Colonic mucosa (tissue), 4 donors: ENCODE measurements at regions not wholly inside any gene's neighbourhood (a gene's known extent, or its start where the extent isn't known, plus 50 kb on each side); places are given as distances from the start of the nearest gene placed in this dataset.

Source experiments
- DNase-seq: peaks from one replicate; pipeline ENCODE4 v3.0.0-alpha.2; 2020
- H3K27ac ChIP-seq: fragments of 200-600 bp; one replicate; pipeline ENCODE4 v1.8.0; 2021
- H3K27me3 ChIP-seq: fragments of 200-600 bp; one replicate; pipeline ENCODE4 v1.8.0; 2021
- H3K36me3 ChIP-seq: fragments of 200-600 bp; one replicate; pipeline ENCODE4 v1.8.0; 2021
- H3K4me1 ChIP-seq: fragments of 200-600 bp; one replicate; pipeline ENCODE4 v1.8.0; 2021; ENCODE audit warnings: mild to moderate bottlenecking
- H3K4me3 ChIP-seq: fragments of 200-600 bp; one replicate; pipeline ENCODE4 v1.8.0; 2021
- H3K9ac ChIP-seq, 2 donors: one replicate each; pipeline ENCODE4 v1.7.0; 2013; ENCODE audit warnings: control low read depth in 2 of 2, low read depth in 2 of 2, low read length in 2 of 2
- H3K9me3 ChIP-seq: fragments of 200-600 bp; one replicate; pipeline ENCODE4 v1.8.0; 2021
- intact Hi-C: fragments of 100-400 bp; cut with DNase I; formaldehyde crosslinking; loops from one replicate; pipeline ENCODE4 v1.14.1; 2022
- TF ChIP-seq, protein P1 (sequence below): fragments of 200-600 bp; IDR thresholded peaks from one replicate; pipeline ENCODE4 v1.8.0; 2022; ENCODE audit warnings: antibody characterized with exemption, mild to moderate bottlenecking
- donor health status: healthy.
- donor health status: DM: no; HTN: no; CAD: no.
- donor health status: DM: no; HTN: no; CAD: no.

DNA sequence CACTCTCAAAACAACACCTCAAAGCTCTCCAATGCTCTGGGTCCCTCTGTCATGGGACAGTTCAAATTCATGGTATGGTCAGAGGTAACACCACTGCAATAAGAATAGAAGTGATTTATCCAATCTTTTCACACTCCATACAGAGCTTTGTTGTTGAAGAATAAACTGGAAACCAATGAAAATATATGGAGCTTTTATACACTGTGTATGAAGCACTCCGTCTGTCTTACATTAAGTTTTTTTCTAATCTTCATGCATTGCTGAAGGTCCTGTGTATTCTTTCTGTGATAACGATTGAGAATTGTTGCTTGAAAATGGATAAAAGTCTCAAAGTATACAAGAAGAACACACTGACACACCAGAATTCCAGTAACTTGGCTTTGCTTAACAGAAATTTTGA, 603.7 kb upstream of the LUZP2 start:
- H3K9me3 ChIP-seq, result no peaks in the 10 kb centered on the region
- H3K4me3 ChIP-seq, result no peak overlapping the region
- DNase-seq, result no peak
- intact Hi-C loops, result no loop called here
- H3K4me1 ChIP-seq, result no peaks in the 10 kb centered on the region
- TF ChIP-seq, protein P1, sequence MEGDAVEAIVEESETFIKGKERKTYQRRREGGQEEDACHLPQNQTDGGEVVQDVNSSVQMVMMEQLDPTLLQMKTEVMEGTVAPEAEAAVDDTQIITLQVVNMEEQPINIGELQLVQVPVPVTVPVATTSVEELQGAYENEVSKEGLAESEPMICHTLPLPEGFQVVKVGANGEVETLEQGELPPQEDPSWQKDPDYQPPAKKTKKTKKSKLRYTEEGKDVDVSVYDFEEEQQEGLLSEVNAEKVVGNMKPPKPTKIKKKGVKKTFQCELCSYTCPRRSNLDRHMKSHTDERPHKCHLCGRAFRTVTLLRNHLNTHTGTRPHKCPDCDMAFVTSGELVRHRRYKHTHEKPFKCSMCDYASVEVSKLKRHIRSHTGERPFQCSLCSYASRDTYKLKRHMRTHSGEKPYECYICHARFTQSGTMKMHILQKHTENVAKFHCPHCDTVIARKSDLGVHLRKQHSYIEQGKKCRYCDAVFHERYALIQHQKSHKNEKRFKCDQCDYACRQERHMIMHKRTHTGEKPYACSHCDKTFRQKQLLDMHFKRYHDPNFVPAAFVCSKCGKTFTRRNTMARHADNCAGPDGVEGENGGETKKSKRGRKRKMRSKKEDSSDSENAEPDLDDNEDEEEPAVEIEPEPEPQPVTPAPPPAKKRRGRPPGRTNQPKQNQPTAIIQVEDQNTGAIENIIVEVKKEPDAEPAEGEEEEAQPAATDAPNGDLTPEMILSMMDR, result no peak
- H3K27me3 ChIP-seq, result no peaks in the 10 kb centered on the region
- no peak overlapping the region for H3K9ac ChIP-seq
- H3K27ac ChIP-seq, result no peak overlapping the region
- H3K36me3 ChIP-seq, result no peaks in the 10 kb centered on the region

DNA sequence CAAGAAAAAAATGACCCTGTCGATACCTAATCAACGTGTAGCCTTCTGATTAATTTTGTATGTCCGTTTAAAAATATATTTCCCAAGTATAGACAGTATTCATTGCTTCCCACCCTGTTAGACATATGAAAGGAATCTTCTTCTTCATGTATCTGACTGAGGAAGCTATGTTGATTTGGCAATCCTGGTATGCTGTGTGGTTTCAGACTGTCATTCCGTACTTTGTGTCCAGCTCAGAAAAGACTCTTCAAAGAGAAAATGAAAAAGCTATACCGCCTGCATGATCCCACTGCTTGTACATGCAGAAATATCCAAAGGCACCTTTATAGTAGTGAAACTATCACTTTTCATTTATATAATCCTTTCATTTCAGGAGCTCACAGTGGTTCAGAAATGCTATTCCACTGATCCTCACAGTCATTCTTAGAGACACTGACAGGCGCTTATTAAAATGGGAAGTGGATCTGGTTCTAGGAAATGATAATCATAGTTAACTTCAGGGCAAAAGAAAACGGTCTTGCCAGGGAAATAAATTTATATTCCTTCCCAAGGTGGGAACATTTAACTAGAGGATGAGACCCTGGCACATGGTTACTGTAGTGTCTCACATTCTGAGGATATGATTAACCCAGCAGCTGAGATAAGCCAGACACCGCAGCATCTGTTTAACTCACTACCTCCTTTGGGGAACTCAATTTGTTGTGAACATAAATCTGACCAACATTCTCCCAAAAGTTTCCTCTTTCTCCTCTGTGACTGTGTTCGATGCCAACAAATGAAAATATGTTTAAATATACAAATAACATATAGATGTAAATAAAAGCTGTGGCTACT, 599.2 kb upstream of the LUZP2 start:
- no peak for DNase-seq
- Histone ChIP-seq H3K4me3 (no peak overlapping the region), H3K27ac (no peak overlapping the region), H3K9me3 (no peaks in the 10 kb centered on the region), H3K9ac (no peak overlapping the region), H3K27me3 (no peaks in the 10 kb centered on the region), H3K36me3 (no peaks in the 10 kb centered on the region), H3K4me1 (no peaks in the 10 kb centered on the region)
- TF ChIP-seq, protein P1, result no peak
- intact Hi-C loops, result no loop called here

DNA sequence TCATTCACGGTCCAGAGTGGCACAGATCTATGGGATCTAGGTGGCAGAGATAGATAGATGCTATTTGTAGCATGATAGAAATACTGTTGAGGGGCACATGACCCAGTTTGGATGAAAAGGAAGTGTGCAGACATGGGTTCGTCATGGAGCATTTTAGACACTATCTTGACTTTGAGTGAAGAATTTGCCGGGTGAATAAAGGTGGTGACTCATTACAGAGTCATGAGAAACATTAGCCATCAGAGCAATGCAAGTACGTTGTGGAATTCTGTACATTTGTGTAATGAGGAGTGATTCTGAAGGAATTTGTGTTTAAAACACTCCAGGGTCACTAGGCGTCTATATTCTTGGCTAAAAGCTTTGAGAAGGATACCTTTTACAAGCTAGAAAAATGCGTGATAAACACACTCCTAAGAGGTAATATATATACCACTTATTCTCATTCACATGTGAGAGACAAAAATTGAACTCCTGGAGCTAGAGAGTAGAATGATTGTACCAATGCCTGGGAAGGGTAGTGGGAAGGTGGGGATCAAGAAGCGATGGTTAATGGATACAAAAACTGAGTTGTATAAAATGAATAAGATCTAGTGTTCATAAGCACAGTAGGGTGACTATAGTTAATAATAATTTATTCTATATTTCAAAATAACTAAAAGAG, 593.7 kb upstream of the LUZP2 start:
- no peaks in the 10 kb centered on the region for H3K4me1 ChIP-seq
- H3K9me3 ChIP-seq, result no peaks in the 10 kb centered on the region
- no peak for DNase-seq
- H3K36me3 ChIP-seq, result no peaks in the 10 kb centered on the region
- no peak overlapping the region for H3K27ac ChIP-seq
- no peak overlapping the region for H3K9ac ChIP-seq
- intact Hi-C loops, result no loop called here
- no peaks in the 10 kb centered on the region for H3K27me3 ChIP-seq
- TF ChIP-seq, protein P1, result no peak
- no peak overlapping the region for H3K4me3 ChIP-seq

DNA sequence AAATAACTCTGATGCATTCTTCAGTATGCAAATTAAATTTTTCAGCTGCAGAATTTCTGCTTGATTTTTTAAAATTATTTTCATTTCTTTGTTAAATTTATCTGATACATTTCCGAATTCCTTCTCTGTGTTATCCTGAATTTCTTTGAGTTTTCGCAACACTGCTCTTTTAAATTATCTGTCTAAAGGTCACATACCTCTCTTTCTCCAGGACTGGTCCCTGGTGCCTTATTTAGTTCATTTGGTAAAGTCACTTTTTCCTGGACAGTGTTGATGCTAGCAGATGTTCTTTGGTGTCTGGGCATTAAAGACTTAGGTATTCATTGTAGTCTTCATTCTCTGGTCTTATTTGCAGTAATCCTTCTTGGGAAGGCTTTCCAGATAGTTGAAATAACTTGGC, 577.4 kb upstream of the LUZP2 start:
- no peak overlapping the region for H3K9ac ChIP-seq
- no peaks in the 10 kb centered on the region for H3K4me1 ChIP-seq
- no peak for DNase-seq
- no peak overlapping the region for H3K4me3 ChIP-seq
- TF ChIP-seq, protein P1, result no peak
- no peak overlapping the region for H3K27ac ChIP-seq
- no peaks in the 10 kb centered on the region for H3K9me3 ChIP-seq
- intact Hi-C loops, result no loop called here
- no peaks in the 10 kb centered on the region for H3K36me3 ChIP-seq
- H3K27me3 ChIP-seq, result no peaks in the 10 kb centered on the region

DNA sequence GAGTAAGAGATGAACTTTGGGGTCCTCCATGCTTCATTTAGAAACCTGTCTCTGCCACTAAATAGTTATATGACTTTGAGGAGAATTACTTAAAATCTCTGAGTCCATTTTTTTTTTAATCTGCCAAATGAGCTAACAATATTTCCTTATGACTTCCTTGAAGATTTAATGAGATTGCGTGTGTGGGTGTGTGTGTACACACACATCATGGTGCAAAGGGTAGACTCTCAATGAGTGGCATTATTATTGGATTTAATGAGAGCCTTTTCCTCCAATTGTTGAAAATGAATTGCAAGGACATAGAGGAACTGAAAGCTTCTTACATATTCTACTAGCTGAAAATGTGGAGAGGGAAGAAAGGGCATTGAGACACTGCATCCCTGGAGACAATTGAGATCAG, 573.5 kb upstream of the LUZP2 start:
- Histone ChIP-seq H3K9ac (no peak overlapping the region), H3K27ac (no peak overlapping the region), H3K36me3 (no peaks in the 10 kb centered on the region), H3K4me3 (no peak overlapping the region), H3K4me1 (no peaks in the 10 kb centered on the region), H3K27me3 (no peaks in the 10 kb centered on the region), H3K9me3 (no peaks in the 10 kb centered on the region)
- TF ChIP-seq, protein P1, result no peak
- intact Hi-C loops, result no loop called here
- no peak for DNase-seq
